COLO668 (cell line): ENCODE measurements at regions not wholly inside any gene's neighbourhood (a gene's known extent, or its start where the extent isn't known, plus 50 kb on each side); places are given as distances from the start of the nearest gene placed in this dataset.
"Not testable (repeated sequence)": the region's sequence is repeated elsewhere in the genome, so short reads cannot be mapped to it uniquely, and the experiment has no call there.

Experiments used
- DNase-seq: peaks from one replicate; lab custom pipeline; 2025; ENCODE audit not compliant: unreplicated experiment; lab: John Stamatoyannopoulos, UW

- DNase-seq = no peak
Observed at GRCh38 chr19:28314287-28314686, 898.7 kb downstream of the UQCRFS1 start.

GRCh38 chr19:28313633-28314032, 899.3 kb downstream of the UQCRFS1 start:
- DNase-seq = no peak

GRCh38 chr19:28312269-28312668, 900.7 kb downstream of the UQCRFS1 start:
- no peak for DNase-seq

GRCh38 chr19:28310829-28311228, 902.1 kb downstream of the UQCRFS1 start:
- not testable (repeated sequence) for DNase-seq

- no peak for DNase-seq
Observed at GRCh38 chr19:28309070-28309469, 903.9 kb downstream of the UQCRFS1 start.

GRCh38 chr19:28307963-28308362, 905.0 kb downstream of the UQCRFS1 start:
- no peak for DNase-seq

GRCh38 chr19:28307487-28307886, 905.5 kb downstream of the UQCRFS1 start:
- no peak for DNase-seq

GRCh38 chr19:28305513-28305912, 907.4 kb downstream of the UQCRFS1 start:
- no peak for DNase-seq

GRCh38 chr19:28303502-28303901, 909.4 kb downstream of the UQCRFS1 start:
- DNase-seq = no peak

- DNase-seq = no peak
Observed at GRCh38 chr19:28301961-28302360, 911.0 kb downstream of the UQCRFS1 start.

- DNase-seq = no peak
Observed at GRCh38 chr19:28301463-28301862, 911.5 kb downstream of the UQCRFS1 start.

- DNase-seq = no peak
Observed at GRCh38 chr19:28299649-28300048, 913.3 kb downstream of the UQCRFS1 start.

GRCh38 chr19:28297586-28298157, 915.3 kb downstream of the UQCRFS1 start:
- no peak for DNase-seq

GRCh38 chr19:28297036-28297435, 915.9 kb downstream of the UQCRFS1 start:
- DNase-seq = no peak

- no peak for DNase-seq
Observed at GRCh38 chr19:28296506-28296905, 916.4 kb downstream of the UQCRFS1 start.

- not testable (repeated sequence) for DNase-seq
Observed at GRCh38 chr19:28294975-28295374, 918.0 kb downstream of the UQCRFS1 start.

- no peak for DNase-seq
Observed at GRCh38 chr19:28294395-28294794, 918.6 kb downstream of the UQCRFS1 start.

GRCh38 chr19:28293685-28294084, 919.3 kb downstream of the UQCRFS1 start:
- DNase-seq = no peak

GRCh38 chr19:28292822-28293500, 920.0 kb downstream of the UQCRFS1 start:
- no peak for DNase-seq

GRCh38 chr19:28291874-28292273, 921.1 kb downstream of the UQCRFS1 start:
- no peak for DNase-seq

- no peak for DNase-seq
Observed at GRCh38 chr19:28290963-28291657, 921.8 kb downstream of the UQCRFS1 start.
